Aorta (tissue), 5 donors: ENCODE measurements at regions not wholly inside any gene's neighbourhood (a gene's known extent, or its start where the extent isn't known, plus 50 kb on each side); places are given as distances from the start of the nearest gene placed in this dataset.

Experiments used
- ATAC-seq: fragments of 200-7000 bp; cut with Tn5 transposase; one replicate; pipeline ENCODE4 v1.9.1; 2022; ENCODE audit warnings: moderate library complexity; ENCODE audit not compliant: low FRiP score
- DNase-seq, 2 donors: peaks; one replicate each; pipeline ENCODE4 v3.0.0-alpha.2; 2020
- H3K27ac ChIP-seq, 2 donors: one replicate each; pipeline ENCODE4 v1.5.1; 2013; ENCODE audit warnings: low read length in 2 of 2, mild to moderate bottlenecking in 2 of 2, moderate library complexity in 2 of 2, control low read depth in 1 of 2, inconsistent platforms in 1 of 2, low read depth in 1 of 2
- H3K27me3 ChIP-seq, 2 donors: one replicate each; pipeline ENCODE4 v1.6.1; 2013; ENCODE audit warnings: control low read depth in 1 of 2, low read length in 1 of 2, mild to moderate bottlenecking in 1 of 2, moderate library complexity in 1 of 2; ENCODE audit not compliant: insufficient read depth in 2 of 2, control insufficient read depth in 1 of 2
- H3K36me3 ChIP-seq, 2 donors: one replicate each; pipeline ENCODE4 v1.6.1; 2013; ENCODE audit warnings: control low read depth in 1 of 2, low read length in 1 of 2, mild to moderate bottlenecking in 1 of 2; ENCODE audit not compliant: insufficient read depth in 2 of 2, control insufficient read depth in 1 of 2
- H3K4me1 ChIP-seq, 2 donors: one replicate each; pipeline ENCODE4 v1.6.1; 2013; ENCODE audit warnings: low read length in 2 of 2, control low read depth in 1 of 2, mild to moderate bottlenecking in 1 of 2, moderate library complexity in 1 of 2; ENCODE audit not compliant: insufficient read depth in 2 of 2, control insufficient read depth in 1 of 2
- H3K4me3 ChIP-seq, 2 donors: one replicate each; pipeline ENCODE4 v1.5.1; 2013; ENCODE audit warnings: low read length in 2 of 2, control low read depth in 1 of 2, mild to moderate bottlenecking in 1 of 2
- H3K9me3 ChIP-seq: one replicate; pipeline ENCODE4 v1.6.1; 2013; ENCODE audit warnings: mild to moderate bottlenecking, low read length; ENCODE audit not compliant: control insufficient read depth
- WGBS, 2 donors: extraction: QIAGEN DNeasy Blood & Tissue Kit; methylation state at CpG; one replicate each; pipeline ENCODE4 v1.1.7; 2013; 5-methylcytosine and 5-hydroxymethylcytosine counted together
- intact Hi-C, 2 donors: fragments of 100-400 bp; cut with DNase I; formaldehyde crosslinking; loops; one replicate each; pipeline versions ENCODE4 v1.14.2 to v1.15.0; 2022
- donor health status: healthy with polysubstance abuse.
- donor health status: Bipolar disorder and iron deficiency.
- donor health status: DM: no; HTN: no; CAD: no.
- donor health status: DM: no; HTN: no; CAD: no.
- donor health status: DM: yes; HTN: yes; CAD: no.

DNA sequence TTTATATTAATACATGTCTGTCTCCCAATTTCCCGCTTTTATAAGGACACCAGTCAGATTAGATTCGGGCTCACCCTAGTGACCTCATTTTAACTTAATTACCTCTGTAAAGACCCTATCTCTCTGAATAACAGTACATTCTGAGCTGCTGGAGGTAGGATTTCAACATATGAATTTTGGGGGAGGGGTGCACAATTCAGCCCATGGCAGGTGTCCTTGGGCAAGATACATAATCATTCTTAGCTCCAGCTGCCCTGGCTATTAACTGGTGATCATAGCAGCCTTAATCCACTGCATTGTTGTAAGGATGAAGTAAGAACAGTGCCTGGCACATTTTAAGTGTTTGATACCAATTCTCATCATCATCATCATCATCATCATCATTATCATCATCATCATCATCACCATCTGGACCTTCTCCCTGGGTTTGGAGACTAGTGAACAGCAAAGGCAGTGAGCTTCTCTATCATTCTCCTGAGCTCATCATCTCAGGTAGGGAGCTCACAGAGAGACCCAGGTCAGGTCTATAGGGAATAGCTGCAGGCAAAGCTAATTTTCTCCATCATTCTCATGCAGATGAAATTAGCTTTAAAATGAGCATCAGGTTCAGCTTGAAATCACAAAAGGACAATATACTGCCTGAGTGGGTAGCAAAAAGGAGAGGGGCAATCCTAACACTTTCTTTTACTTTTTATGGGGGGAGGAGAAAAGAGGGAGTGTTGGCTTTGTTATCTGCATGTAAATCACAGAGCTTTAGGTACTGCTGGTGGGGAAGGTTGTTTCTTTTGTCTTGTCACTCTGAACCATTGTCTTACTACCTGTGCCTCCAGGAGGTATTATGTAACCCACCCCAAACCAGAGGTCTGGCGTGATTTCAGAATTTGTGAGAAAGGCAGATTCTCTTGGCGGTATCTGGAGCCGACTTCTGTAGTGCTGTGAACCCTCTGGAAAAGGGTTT, 125.5 kb upstream of the SPRED2 start:
- H3K36me3 ChIP-seq: no peaks in the 10 kb centered on the region
- no peak overlapping the region for H3K4me3 ChIP-seq
- H3K9me3 ChIP-seq: no peaks in the 10 kb centered on the region
- DNase-seq (no peak), ATAC-seq (no peak)
- no peaks in the 10 kb centered on the region for H3K4me1 ChIP-seq
- H3K27me3 ChIP-seq: no peaks in the 10 kb centered on the region
- H3K27ac ChIP-seq: no peak overlapping the region
- intact Hi-C loops: no loop called here
- WGBS, 2 donors: 95 to 96% methylated on average over 5 of the region's 5 CpGs

GRCh38 chr2:65554765-65555591, 122.6 kb upstream of the SPRED2 start:
- intact Hi-C loops: loop anchor here in 1 of 2 donors (2.0 kb wide), 1 partner anchor 120 kb away; no protein-coding TSS in a partner anchor
- Histone ChIP-seq H3K27ac (no peak overlapping the region), H3K27me3 (no peaks in the 10 kb centered on the region), H3K4me1 (no peaks in the 10 kb centered on the region), H3K9me3 (no peaks in the 10 kb centered on the region), H3K36me3 (no peaks in the 10 kb centered on the region), H3K4me3 (no peak overlapping the region)
- ATAC-seq (no peak), DNase-seq (no peak)
- WGBS, 2 donors: 80 to 85% methylated on average over 9 of the region's 9 CpGs

DNA sequence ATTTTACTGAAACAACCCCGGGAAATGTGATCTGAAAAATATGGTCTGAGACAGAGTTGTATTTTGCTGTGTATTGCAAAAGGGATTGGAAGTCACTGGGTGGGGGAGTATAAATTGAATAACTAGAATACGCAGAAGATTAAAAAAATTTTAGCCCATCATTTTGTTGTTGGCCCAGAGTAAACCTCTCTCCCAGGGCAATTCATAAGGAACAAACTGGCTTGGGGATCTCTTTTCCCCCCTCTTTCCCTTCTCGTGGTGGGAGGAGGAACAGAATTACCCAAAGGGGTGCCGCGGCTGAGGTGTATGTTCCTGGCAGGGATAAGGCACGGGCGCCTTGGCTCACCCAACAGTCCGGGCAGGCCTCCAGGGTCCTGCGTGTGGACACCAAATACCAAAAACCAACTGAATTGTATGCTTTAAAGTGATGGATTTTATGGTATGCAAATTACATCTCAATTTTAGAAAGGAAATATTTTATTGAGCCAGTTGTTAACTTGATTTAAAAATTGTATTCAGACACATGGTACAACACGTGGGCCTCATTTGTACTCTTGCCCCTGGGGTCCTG, 121.2 kb upstream of the SPRED2 start:
- Histone ChIP-seq H3K4me3 (no peak overlapping the region), H3K27ac (no peak overlapping the region), H3K27me3 (no peaks in the 10 kb centered on the region), H3K9me3 (no peaks in the 10 kb centered on the region), H3K4me1 (no peaks in the 10 kb centered on the region), H3K36me3 (no peaks in the 10 kb centered on the region)
- DNase-seq (no peak), ATAC-seq (no peak)
- intact Hi-C loops: loop anchor here (2.0 kb wide), 4 partner anchors 119 to 293 kb away; partner anchors contain the start of gene SPRED2 (in 1 of the 2)
- 12 to 15% methylated on average over 10 of the region's 10 CpGs for WGBS, 2 donors

DNA sequence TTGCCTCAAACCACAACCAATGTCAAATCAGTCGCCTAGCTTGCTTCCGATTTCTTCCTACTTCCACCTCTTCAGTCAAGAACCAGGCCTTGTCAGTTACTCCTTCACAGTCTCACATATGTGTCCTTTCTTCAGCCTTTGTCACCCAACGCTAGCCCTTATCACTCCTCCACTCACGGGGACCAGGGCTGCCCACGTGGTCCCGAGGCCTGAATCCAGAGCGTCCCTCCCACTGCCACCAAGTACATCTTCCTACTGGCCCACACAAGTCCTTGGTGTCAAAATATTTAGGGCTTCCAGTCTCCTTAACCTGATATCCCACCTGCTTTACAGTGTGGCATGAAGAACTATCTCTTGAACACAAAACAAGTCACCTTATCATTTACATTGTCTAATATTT, 119.1 kb upstream of the SPRED2 start:
- no peaks in the 10 kb centered on the region for H3K36me3 ChIP-seq
- no peak for DNase-seq
- WGBS, 2 donors: 88 to 94% methylated on average over 7 of the region's 7 CpGs
- no peaks in the 10 kb centered on the region for H3K9me3 ChIP-seq
- no peaks in the 10 kb centered on the region for H3K4me1 ChIP-seq
- H3K27me3 ChIP-seq: no peaks in the 10 kb centered on the region
- H3K4me3 ChIP-seq: no peak overlapping the region
- intact Hi-C loops: no loop called here
- ATAC-seq: no peak
- H3K27ac ChIP-seq: no peak overlapping the region

DNA sequence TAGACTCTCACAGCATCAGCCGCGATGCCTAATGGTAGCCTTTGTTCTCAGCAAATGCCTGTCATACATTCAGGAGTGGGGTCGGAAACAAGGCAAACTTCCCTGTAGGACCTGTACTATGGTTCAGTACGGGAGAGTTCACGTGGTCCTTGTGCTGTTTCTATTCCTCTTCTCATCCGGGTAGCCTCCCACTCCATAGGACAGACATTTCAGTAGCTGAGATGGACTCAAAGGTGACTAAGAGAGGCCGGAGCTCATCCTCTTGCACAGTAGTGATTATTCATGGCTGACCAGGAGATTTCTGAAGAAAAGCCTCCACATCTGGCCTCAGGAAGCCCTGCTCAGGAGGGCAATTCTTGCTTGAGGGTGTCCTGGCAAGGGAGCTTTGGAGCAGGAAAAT, 117.8 kb upstream of the SPRED2 start:
- Histone ChIP-seq H3K27me3 (no peaks in the 10 kb centered on the region), H3K4me3 (no peak overlapping the region), H3K4me1 (no peaks in the 10 kb centered on the region), H3K27ac (no peak overlapping the region), H3K36me3 (no peaks in the 10 kb centered on the region), H3K9me3 (no peaks in the 10 kb centered on the region)
- intact Hi-C loops: no loop called here
- 69 to 76% methylated on average over 7 of the region's 7 CpGs for WGBS, 2 donors
- no peak for DNase-seq
- no peak for ATAC-seq

DNA sequence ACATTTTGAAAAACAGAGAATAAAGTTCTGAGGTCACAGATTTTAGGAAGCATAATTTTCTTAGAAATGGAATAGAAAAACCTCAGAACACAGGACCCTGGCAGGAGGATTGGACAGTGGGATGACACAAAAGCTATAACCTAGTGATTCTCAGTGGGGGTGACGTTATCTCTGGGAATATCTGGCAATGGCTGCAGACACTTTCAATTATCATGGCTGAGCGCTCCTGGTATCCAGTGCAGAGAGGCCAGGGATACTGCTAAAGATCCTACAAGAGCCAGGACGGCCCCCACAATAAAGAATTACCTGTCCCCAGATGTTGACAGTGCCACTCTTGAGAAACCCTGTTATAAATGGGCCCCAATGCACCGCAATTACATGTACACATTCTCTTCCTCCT, 117.2 kb upstream of the SPRED2 start:
- H3K4me3 ChIP-seq: no peak overlapping the region
- H3K9me3 ChIP-seq: no peaks in the 10 kb centered on the region
- ATAC-seq (no peak), DNase-seq (no peak)
- no peaks in the 10 kb centered on the region for H3K4me1 ChIP-seq
- no peaks in the 10 kb centered on the region for H3K36me3 ChIP-seq
- WGBS, 2 donors: 94 to 98% methylated on average over 4 of the region's 4 CpGs
- intact Hi-C loops: no loop called here
- H3K27ac ChIP-seq: no peak overlapping the region
- H3K27me3 ChIP-seq: no peaks in the 10 kb centered on the region

DNA sequence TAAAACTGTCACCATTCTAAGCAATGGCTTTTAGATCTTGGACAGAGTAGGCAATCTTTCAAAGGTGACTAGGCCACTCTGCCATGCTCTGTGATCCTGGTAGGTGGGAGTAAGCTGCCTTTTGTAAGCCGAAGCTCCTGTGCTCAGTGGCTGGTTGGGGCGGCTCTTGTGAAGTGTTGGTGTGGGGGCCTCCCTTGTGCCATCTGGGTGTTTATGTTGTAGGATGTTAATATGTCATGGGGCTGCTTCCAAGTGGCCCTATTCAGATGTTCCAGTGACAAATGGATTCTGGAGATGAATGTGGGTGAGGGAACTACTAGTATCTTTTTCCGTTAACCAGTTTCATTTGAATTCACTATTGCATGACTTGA, 116.8 kb upstream of the SPRED2 start:
- intact Hi-C loops: no loop called here
- H3K4me3 ChIP-seq: no peak overlapping the region
- H3K27ac ChIP-seq: no peak overlapping the region
- 94 to 96% methylated on average over 3 of the region's 3 CpGs for WGBS, 2 donors
- H3K9me3 ChIP-seq: no peaks in the 10 kb centered on the region
- ATAC-seq (no peak), DNase-seq (no peak)
- no peaks in the 10 kb centered on the region for H3K27me3 ChIP-seq
- H3K4me1 ChIP-seq: no peaks in the 10 kb centered on the region
- no peaks in the 10 kb centered on the region for H3K36me3 ChIP-seq

GRCh38 chr2:65548576-65549256, 116.3 kb upstream of the SPRED2 start:
- Histone ChIP-seq H3K27me3 (no peaks in the 10 kb centered on the region), H3K9me3 (no peaks in the 10 kb centered on the region), H3K4me3 (no peak overlapping the region), H3K36me3 (no peaks in the 10 kb centered on the region), H3K27ac (no peak overlapping the region), H3K4me1 (no peaks in the 10 kb centered on the region)
- ATAC-seq: no peak
- 87 to 94% methylated on average over 7 of the region's 7 CpGs for WGBS, 2 donors
- intact Hi-C loops: no loop called here
- no peak for DNase-seq
